DOHH2 (cell line): ENCODE measurements at regions not wholly inside any gene's neighbourhood (a gene's known extent, or its start where the extent isn't known, plus 50 kb on each side); places are given as distances from the start of the nearest gene placed in this dataset.

Experiments
- H3F3A ChIP-seq: fragments of 200-600 bp; sonication (generic), shearing (Covaris generic); 2 replicates; pipeline ENCODE4 v1.6.0; 2016; ENCODE audit warnings: antibody characterized with exemption, mild to moderate bottlenecking; ENCODE audit not compliant: control insufficient read depth, insufficient read depth
- H3K27ac ChIP-seq: fragments of 200-600 bp; sonication (generic); 2 replicates; pipeline ENCODE4 v1.5.1; 2014; ENCODE audit warnings: low read depth, mild to moderate bottlenecking, low read length, moderate library complexity
- H3K27me3 ChIP-seq: fragments of 200-600 bp; sonication (generic); 2 replicates; pipeline ENCODE4 v1.6.1; 2014; ENCODE audit warnings: mild to moderate bottlenecking, low read length, mixed read lengths; ENCODE audit not compliant: control insufficient read depth
- H3K36me3 ChIP-seq: fragments of 200-600 bp; sonication (generic); 2 replicates; pipeline ENCODE4 v1.6.1; 2014; ENCODE audit warnings: mild to moderate bottlenecking, low read length, moderate library complexity, mixed read lengths; ENCODE audit not compliant: control insufficient read depth
- H3K4me1 ChIP-seq: fragments of 200-600 bp; sonication (generic); 2 replicates; pipeline ENCODE4 v1.6.1; 2014; ENCODE audit warnings: mild to moderate bottlenecking, low read length, mixed read lengths; ENCODE audit not compliant: control insufficient read depth
- H3K4me2 ChIP-seq: fragments of 200-600 bp; sonication (generic); 2 replicates; pipeline ENCODE4 v1.6.0; 2014; ENCODE audit warnings: mild to moderate bottlenecking, low read length, moderate library complexity
- H3K4me3 ChIP-seq: fragments of 200-600 bp; sonication (generic); 2 replicates; pipeline ENCODE4 v1.5.1; 2014; ENCODE audit warnings: mild to moderate bottlenecking, low read length, mixed read lengths
- H3K79me2 ChIP-seq: fragments of 200-600 bp; sonication (generic); 2 replicates; pipeline ENCODE4 v1.6.1; 2014; ENCODE audit warnings: mild to moderate bottlenecking, low read length, mixed read lengths; ENCODE audit not compliant: control insufficient read depth
- H3K9me2 ChIP-seq: fragments of 200-600 bp; sonication (generic); replicated peaks from 2 replicates; pipeline ENCODE4 v1.6.1; 2014; ENCODE audit warnings: mild to moderate bottlenecking, low read length, mixed read lengths; ENCODE audit not compliant: control insufficient read depth
- H3K9me3 ChIP-seq: fragments of 200-600 bp; sonication (generic); 2 replicates; pipeline ENCODE4 v1.6.1; 2014; ENCODE audit warnings: antibody characterized with exemption, low read length, mixed read lengths; ENCODE audit not compliant: control insufficient read depth, insufficient read depth
- H4K20me1 ChIP-seq: fragments of 200-600 bp; sonication (generic); 2 replicates; pipeline ENCODE4 v1.6.0; 2014; ENCODE audit warnings: low read depth, mild to moderate bottlenecking, antibody characterized with exemption, low read length, moderate library complexity; ENCODE audit not compliant: control insufficient read depth, insufficient read depth
- EZH2phosphoT487 ChIP-seq: fragments of 200-600 bp; sonication (generic); IDR thresholded peaks from 2 replicates; pipeline ENCODE4 v1.6.1; 2017; ENCODE audit warnings: borderline replicate concordance, mild to moderate bottlenecking, antibody characterized with exemption, low read length, moderate library complexity, mixed read lengths
- TF ChIP-seq, protein P1 (sequence below): fragments of 200-600 bp; sonication (generic); IDR thresholded peaks from one replicate; pipeline ENCODE4 v1.5.1; 2014; ENCODE audit warnings: antibody characterized with exemption, mild to moderate bottlenecking, low read depth, low read length; ENCODE audit not compliant: poor library complexity, severe bottlenecking

GRCh38 chr4:106454021-106454420, 85.4 kb upstream of the GIMD1 start:
- H3K9me2 ChIP-seq: no peaks in the 10 kb centered on the region
- no peaks in the 10 kb centered on the region for H3K27me3 ChIP-seq
- H3K4me1 ChIP-seq: no peaks in the 10 kb centered on the region
- no peaks in the 10 kb centered on the region for H3K9me3 ChIP-seq
- H3K27ac ChIP-seq: no peak overlapping the region
- H3K36me3 ChIP-seq: no peaks in the 10 kb centered on the region
- H3K79me2 ChIP-seq: no peaks in the 10 kb centered on the region
- TF ChIP-seq, protein P1, sequence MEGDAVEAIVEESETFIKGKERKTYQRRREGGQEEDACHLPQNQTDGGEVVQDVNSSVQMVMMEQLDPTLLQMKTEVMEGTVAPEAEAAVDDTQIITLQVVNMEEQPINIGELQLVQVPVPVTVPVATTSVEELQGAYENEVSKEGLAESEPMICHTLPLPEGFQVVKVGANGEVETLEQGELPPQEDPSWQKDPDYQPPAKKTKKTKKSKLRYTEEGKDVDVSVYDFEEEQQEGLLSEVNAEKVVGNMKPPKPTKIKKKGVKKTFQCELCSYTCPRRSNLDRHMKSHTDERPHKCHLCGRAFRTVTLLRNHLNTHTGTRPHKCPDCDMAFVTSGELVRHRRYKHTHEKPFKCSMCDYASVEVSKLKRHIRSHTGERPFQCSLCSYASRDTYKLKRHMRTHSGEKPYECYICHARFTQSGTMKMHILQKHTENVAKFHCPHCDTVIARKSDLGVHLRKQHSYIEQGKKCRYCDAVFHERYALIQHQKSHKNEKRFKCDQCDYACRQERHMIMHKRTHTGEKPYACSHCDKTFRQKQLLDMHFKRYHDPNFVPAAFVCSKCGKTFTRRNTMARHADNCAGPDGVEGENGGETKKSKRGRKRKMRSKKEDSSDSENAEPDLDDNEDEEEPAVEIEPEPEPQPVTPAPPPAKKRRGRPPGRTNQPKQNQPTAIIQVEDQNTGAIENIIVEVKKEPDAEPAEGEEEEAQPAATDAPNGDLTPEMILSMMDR: no peak
- TF ChIP-seq EZH2phosphoT487: no peak
- no peak overlapping the region for H3K4me3 ChIP-seq
- H3F3A ChIP-seq: no peaks in the 10 kb centered on the region
- H3K4me2 ChIP-seq: no peak overlapping the region
- H4K20me1 ChIP-seq: no peaks in the 10 kb centered on the region

GRCh38 chr4:106451091-106451490, 82.5 kb upstream of the GIMD1 start:
- no peaks in the 10 kb centered on the region for H3K79me2 ChIP-seq
- H3K4me3 ChIP-seq: no peak overlapping the region
- H3K9me3 ChIP-seq: peaks cover 5% of the 10 kb centered on the region; the same call in 1 of the 2 replicates
- no peaks in the 10 kb centered on the region for H3F3A ChIP-seq
- no peak overlapping the region for H3K27ac ChIP-seq
- no peaks in the 10 kb centered on the region for H3K4me1 ChIP-seq
- no peaks in the 10 kb centered on the region for H3K36me3 ChIP-seq
- no peak for TF ChIP-seq EZH2phosphoT487
- TF ChIP-seq, protein P1: no peak
- H4K20me1 ChIP-seq: no peaks in the 10 kb centered on the region
- no peak overlapping the region for H3K4me2 ChIP-seq
- H3K9me2 ChIP-seq: no peaks in the 10 kb centered on the region
- no peaks in the 10 kb centered on the region for H3K27me3 ChIP-seq

DNA sequence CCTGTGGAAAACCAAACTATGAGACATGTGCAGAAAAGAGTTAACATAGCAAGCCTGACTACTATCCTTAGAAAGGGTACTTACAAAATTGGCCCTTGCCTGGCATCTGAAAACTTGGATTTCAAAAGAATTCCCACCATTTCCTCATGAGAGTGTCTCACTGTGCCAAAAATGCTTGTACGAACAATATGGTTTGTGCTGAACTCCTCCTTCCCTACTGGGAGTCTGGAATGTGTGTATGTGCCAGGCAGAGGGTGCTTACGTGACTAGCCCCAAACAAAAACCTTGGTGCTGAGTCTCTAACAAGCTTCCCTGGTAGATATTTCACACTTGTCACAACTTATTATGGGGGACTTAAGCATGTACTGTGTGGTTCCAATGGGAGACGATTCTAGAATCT, 81.7 kb upstream of the GIMD1 start:
- Histone ChIP-seq H3K4me2 (no peak overlapping the region), H3K4me1 (no peaks in the 10 kb centered on the region), H3K36me3 (no peaks in the 10 kb centered on the region), H3K4me3 (no peak overlapping the region), H3K9me2 (no peaks in the 10 kb centered on the region), H3F3A (no peaks in the 10 kb centered on the region), H3K27me3 (no peaks in the 10 kb centered on the region), H4K20me1 (no peaks in the 10 kb centered on the region), H3K79me2 (no peaks in the 10 kb centered on the region), H3K27ac (no peak overlapping the region), H3K9me3 (peaks cover 5% of the 10 kb centered on the region; the same call in 1 of the 2 replicates)
- TF ChIP-seq EZH2phosphoT487: no peak
- TF ChIP-seq, protein P1: no peak

DNA sequence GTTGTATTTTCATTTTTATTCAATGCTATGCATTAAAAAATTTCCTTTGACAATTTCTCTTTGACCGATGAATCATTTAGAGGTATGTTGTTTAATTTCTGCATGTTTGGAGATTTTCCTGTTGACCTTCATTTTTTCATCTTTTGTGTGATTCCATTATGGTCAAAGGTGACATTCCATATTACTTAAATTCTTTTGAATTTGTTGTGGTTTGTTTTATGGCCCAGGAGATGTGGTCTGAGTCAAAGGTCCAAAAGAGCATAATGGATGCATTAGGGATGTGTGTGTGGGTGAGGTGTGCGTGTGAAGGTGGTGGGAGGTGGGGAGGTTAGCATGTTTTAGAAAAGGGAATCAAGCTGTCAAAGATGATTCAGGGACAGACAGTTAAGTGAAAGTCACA, 76.0 kb upstream of the GIMD1 start:
- no peaks in the 10 kb centered on the region for H3K36me3 ChIP-seq
- H3K27ac ChIP-seq: no peak overlapping the region
- no peak overlapping the region for H3K4me2 ChIP-seq
- H3K4me1 ChIP-seq: no peaks in the 10 kb centered on the region
- H3K9me2 ChIP-seq: no peaks in the 10 kb centered on the region; the same call in 1 of the 2 replicates
- TF ChIP-seq EZH2phosphoT487: no peak
- TF ChIP-seq, protein P1: no peak
- H3K27me3 ChIP-seq: no peaks in the 10 kb centered on the region; the same call in 1 of the 2 replicates
- H3K79me2 ChIP-seq: no peaks in the 10 kb centered on the region
- H3K9me3 ChIP-seq: peaks cover 5% of the 10 kb centered on the region; the same call in 1 of the 2 replicates
- no peaks in the 10 kb centered on the region for H4K20me1 ChIP-seq
- no peaks in the 10 kb centered on the region for H3F3A ChIP-seq
- no peak overlapping the region for H3K4me3 ChIP-seq
